Head of caudate nucleus (tissue), 42 donors: ENCODE measurements at regions not wholly inside any gene's neighbourhood (a gene's known extent, or its start where the extent isn't known, plus 50 kb on each side); places are given as distances from the start of the nearest gene placed in this dataset.
A peak's percentile ranks its signal among the peaks of the same experiment; 100 is the strongest.

ENCODE experiments used
- DNase-seq, 42 donors: peaks; one replicate each; pipeline versions ENCODE4 v3.0.0 to v3.0.0-alpha.2; 2020 to 2021; ENCODE audit warnings: mixed read lengths in 7 of 42
- intact Hi-C: fragments of 100-400 bp; cut with DNase I; formaldehyde crosslinking; loops from one replicate; pipeline ENCODE4 v1.15.0; 2022

- DNase-seq, result peak in 8 of 42 donors; percentile 12 to 60 (median 30)
- intact Hi-C loops, result no loop called here
Observed at GRCh38 chr13:40206241-40207000, 460.0 kb downstream of the FOXO1 start.

- intact Hi-C loops, result no loop called here
- DNase-seq, result no peak
Observed at GRCh38 chr13:40207001-40207478, 459.4 kb downstream of the FOXO1 start.

- no peak for DNase-seq
- intact Hi-C loops, result no loop called here
Observed at GRCh38 chr13:40208517-40208916, 457.9 kb downstream of the FOXO1 start.

GRCh38 chr13:40210865-40211585, 455.4 kb downstream of the FOXO1 start:
- intact Hi-C loops, result no loop called here
- no peak for DNase-seq

GRCh38 chr13:40211586-40211968, 454.9 kb downstream of the FOXO1 start:
- intact Hi-C loops, result no loop called here
- DNase-seq, result no peak

- intact Hi-C loops, result no loop called here
- no peak for DNase-seq
Observed at GRCh38 chr13:40213779-40214178, 452.7 kb downstream of the FOXO1 start.

GRCh38 chr13:40215311-40215710, 451.1 kb downstream of the FOXO1 start:
- intact Hi-C loops, result no loop called here
- DNase-seq, result no peak

GRCh38 chr13:40215747-40216146, 450.7 kb downstream of the FOXO1 start:
- intact Hi-C loops, result no loop called here
- no peak for DNase-seq

GRCh38 chr13:40217675-40218074, 448.8 kb downstream of the FOXO1 start:
- DNase-seq, result no peak
- intact Hi-C loops, result no loop called here

- DNase-seq, result no peak
- intact Hi-C loops, result no loop called here
Observed at GRCh38 chr13:40220299-40220935, 446.0 kb downstream of the FOXO1 start.

GRCh38 chr13:40221131-40221459, 445.3 kb downstream of the FOXO1 start:
- intact Hi-C loops, result no loop called here
- no peak for DNase-seq

- no peak for DNase-seq
Observed at GRCh38 chr13:40221460-40222201, 444.8 kb downstream of the FOXO1 start.

GRCh38 chr13:40223585-40223984, 442.9 kb downstream of the FOXO1 start:
- intact Hi-C loops, result no loop called here
- no peak for DNase-seq

More at GRCh38 chr13:40221460-40222201, 444.8 kb downstream of the FOXO1 start:
- intact Hi-C loops, result no loop called here

- DNase-seq, result no peak
- intact Hi-C loops, result no loop called here
Observed at GRCh38 chr13:40228496-40228895, 437.9 kb downstream of the FOXO1 start.

GRCh38 chr13:40228990-40229389, 437.5 kb downstream of the FOXO1 start:
- intact Hi-C loops, result no loop called here
- DNase-seq, result no peak

- DNase-seq, result no peak
- intact Hi-C loops, result no loop called here
Observed at GRCh38 chr13:40230833-40231266, 435.6 kb downstream of the FOXO1 start.

- intact Hi-C loops, result no loop called here
- DNase-seq, result no peak
Observed at GRCh38 chr13:40231311-40231710, 435.1 kb downstream of the FOXO1 start.

GRCh38 chr13:40231751-40232150, 434.7 kb downstream of the FOXO1 start:
- intact Hi-C loops, result no loop called here
- DNase-seq, result no peak

GRCh38 chr13:40232311-40233040, 434.0 kb downstream of the FOXO1 start:
- no peak for DNase-seq
- intact Hi-C loops, result no loop called here
